Lung (tissue), 11 donors: ENCODE measurements at regions not wholly inside any gene's neighbourhood (a gene's known extent, or its start where the extent isn't known, plus 50 kb on each side); places are given as distances from the start of the nearest gene placed in this dataset.

ENCODE experiments used
- ATAC-seq: fragments of 200-7000 bp; cut with Tn5 transposase; one replicate; pipeline ENCODE4 v1.9.1; 2020; ENCODE audit warnings: moderate number of reproducible peaks; ENCODE audit not compliant: insufficient read depth, low FRiP score
- DNase-seq, 3 donors: peaks; one replicate each; pipeline ENCODE4 v3.0.0-alpha.2; 2013 to 2017
- H3K27ac ChIP-seq, 2 donors: one replicate each; pipeline ENCODE4 v1.5.1; 2013; ENCODE audit warnings: mild to moderate bottlenecking in 2 of 2, moderate library complexity in 2 of 2, control low read depth in 1 of 2, inconsistent platforms in 1 of 2, low read depth in 1 of 2, low read length in 1 of 2
- H3K27me3 ChIP-seq, 3 donors: one replicate each; pipeline ENCODE4 v1.5.1; 2013; ENCODE audit warnings: low read length in 2 of 3; ENCODE audit not compliant: control insufficient read depth in 3 of 3, insufficient read depth in 3 of 3
- H3K36me3 ChIP-seq, 4 donors: one replicate each; pipeline ENCODE4 v1.5.1; 2013; ENCODE audit warnings: low read length in 4 of 4, mild to moderate bottlenecking in 1 of 4, moderate library complexity in 1 of 4; ENCODE audit not compliant: control insufficient read depth in 4 of 4, insufficient read depth in 4 of 4
- H3K4me1 ChIP-seq, 5 donors: one replicate each; pipeline ENCODE4 v1.5.1; 2013; ENCODE audit warnings: low read length in 5 of 5, mild to moderate bottlenecking in 2 of 5, moderate library complexity in 1 of 5; ENCODE audit not compliant: control insufficient read depth in 5 of 5, insufficient read depth in 5 of 5
- H3K4me3 ChIP-seq: one replicate; pipeline ENCODE4 v1.5.1; 2013; ENCODE audit warnings: mild to moderate bottlenecking, control low read depth, moderate library complexity
- H3K9ac ChIP-seq, 2 donors: one replicate each; pipeline ENCODE4 v1.5.1; 2013; ENCODE audit warnings: low read length in 2 of 2, control low read depth in 1 of 2; ENCODE audit not compliant: insufficient read depth in 1 of 2
- H3K9me3 ChIP-seq, 4 donors: one replicate each; pipeline ENCODE4 v1.5.1; 2013; ENCODE audit warnings: low read length in 3 of 4, mild to moderate bottlenecking in 1 of 4, moderate library complexity in 1 of 4; ENCODE audit not compliant: control insufficient read depth in 4 of 4, insufficient read depth in 3 of 4
- WGBS, 2 donors: extraction: QIAGEN DNeasy Blood & Tissue Kit; methylation state at CpG; one replicate each; pipeline ENCODE4 v1.1.7; 2013; 5-methylcytosine and 5-hydroxymethylcytosine counted together
- TF ChIP-seq, protein P1 (sequence below): IDR thresholded peaks from 2 replicates; pipeline ENCODE4 v1.5.1; 2012; ENCODE audit warnings: mild to moderate bottlenecking; ENCODE audit errors: control extremely low read depth, extremely low read depth
- donor health status: control.
- donor health status: control.
- donor health status: Bipolar disorder and iron deficiency.
- donor health status: healthy.
- donor health status: DM: yes; HTN: yes; CAD: no.

DNA sequence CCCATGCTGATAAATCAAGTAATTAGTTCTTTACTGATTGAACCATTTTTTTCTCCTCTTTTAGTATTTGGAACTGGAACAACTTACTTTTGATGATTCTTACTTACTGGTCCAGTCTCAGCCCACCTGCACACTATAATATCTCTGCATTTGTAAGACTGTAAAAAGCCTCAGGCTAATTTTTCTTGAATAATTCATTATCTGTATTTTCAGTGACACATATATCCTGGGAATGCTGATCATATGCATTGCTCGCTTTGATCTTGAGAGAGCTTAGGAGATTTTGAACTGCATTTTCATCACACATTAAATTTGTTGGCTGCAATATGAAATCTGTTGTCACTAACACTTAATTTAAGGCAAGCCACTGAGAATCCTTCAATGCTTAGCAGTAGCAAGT is 760.6 kb downstream of the EDEM1 start:
- H3K9ac ChIP-seq = no peak overlapping the region
- peaks cover 0 to 4% (median 0%) of the 10 kb centered on the region in 4 donors for H3K9me3 ChIP-seq
- no peak overlapping the region for H3K4me3 ChIP-seq
- no peaks in the 10 kb centered on the region for H3K36me3 ChIP-seq
- H3K27me3 ChIP-seq = no peaks in the 10 kb centered on the region
- 87 to 95% methylated on average over 1 of the region's 1 CpG for WGBS, 2 donors
- no peaks in the 10 kb centered on the region for H3K4me1 ChIP-seq
- TF ChIP-seq, protein P1, sequence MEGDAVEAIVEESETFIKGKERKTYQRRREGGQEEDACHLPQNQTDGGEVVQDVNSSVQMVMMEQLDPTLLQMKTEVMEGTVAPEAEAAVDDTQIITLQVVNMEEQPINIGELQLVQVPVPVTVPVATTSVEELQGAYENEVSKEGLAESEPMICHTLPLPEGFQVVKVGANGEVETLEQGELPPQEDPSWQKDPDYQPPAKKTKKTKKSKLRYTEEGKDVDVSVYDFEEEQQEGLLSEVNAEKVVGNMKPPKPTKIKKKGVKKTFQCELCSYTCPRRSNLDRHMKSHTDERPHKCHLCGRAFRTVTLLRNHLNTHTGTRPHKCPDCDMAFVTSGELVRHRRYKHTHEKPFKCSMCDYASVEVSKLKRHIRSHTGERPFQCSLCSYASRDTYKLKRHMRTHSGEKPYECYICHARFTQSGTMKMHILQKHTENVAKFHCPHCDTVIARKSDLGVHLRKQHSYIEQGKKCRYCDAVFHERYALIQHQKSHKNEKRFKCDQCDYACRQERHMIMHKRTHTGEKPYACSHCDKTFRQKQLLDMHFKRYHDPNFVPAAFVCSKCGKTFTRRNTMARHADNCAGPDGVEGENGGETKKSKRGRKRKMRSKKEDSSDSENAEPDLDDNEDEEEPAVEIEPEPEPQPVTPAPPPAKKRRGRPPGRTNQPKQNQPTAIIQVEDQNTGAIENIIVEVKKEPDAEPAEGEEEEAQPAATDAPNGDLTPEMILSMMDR = no peak
- H3K27ac ChIP-seq = no peak overlapping the region
- ATAC-seq = no peak
- no peak for DNase-seq

DNA sequence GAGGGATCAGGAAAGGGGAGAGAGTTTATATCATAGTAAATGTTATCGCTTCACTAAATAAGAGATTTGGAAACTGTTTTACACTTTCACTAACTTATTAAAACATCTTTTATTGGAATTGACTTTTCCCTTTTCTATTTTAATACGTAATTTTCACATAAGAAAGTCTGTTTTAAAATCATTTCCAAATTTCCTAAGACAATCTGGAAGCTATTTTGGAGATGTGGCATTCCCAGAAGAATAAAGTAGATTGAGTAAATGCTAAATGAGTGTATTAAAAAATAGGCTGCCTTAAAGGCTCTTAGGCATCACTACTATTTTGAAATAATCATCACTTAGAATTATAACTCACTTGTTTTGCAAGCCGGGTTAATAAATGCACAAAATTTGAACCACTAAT is 763.5 kb downstream of the EDEM1 start:
- Histone ChIP-seq H3K36me3 (no peaks in the 10 kb centered on the region), H3K4me1 (no peaks in the 10 kb centered on the region), H3K4me3 (no peak overlapping the region), H3K9ac (no peak overlapping the region), H3K27ac (no peak overlapping the region), H3K9me3 (no peaks in the 10 kb centered on the region), H3K27me3 (no peaks in the 10 kb centered on the region)
- TF ChIP-seq, protein P1 = no peak
- 81 to 87% methylated on average over 3 of the region's 3 CpGs for WGBS, 2 donors
- no peak for ATAC-seq
- DNase-seq = no peak

DNA sequence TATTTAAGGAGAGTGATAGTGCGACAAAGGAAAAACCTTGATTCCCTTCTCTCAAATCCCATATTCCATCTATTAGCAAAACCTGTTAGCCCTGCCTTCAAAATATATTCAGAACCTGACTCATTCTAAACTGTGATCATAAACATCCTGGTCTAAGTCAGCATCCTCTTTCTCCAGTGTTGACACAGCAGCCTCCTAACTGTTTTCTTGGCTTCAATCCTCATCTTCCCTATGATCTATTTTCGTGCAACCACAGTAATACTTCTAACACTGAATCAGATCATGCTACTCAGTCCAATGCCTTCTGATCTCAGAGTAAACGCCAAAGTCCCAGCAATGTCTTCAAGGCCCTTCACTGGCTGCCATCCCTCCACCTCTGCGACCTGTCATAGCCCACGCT is 785.1 kb downstream of the EDEM1 start:
- Histone ChIP-seq H3K4me1 (no peaks in the 10 kb centered on the region), H3K4me3 (no peak overlapping the region), H3K27me3 (no peaks in the 10 kb centered on the region), H3K27ac (no peak overlapping the region), H3K9ac (no peak overlapping the region), H3K36me3 (no peaks in the 10 kb centered on the region), H3K9me3 (no peaks in the 10 kb centered on the region)
- no peak for DNase-seq
- WGBS, 2 donors = 79 to 85% methylated on average over 5 of the region's 5 CpGs
- TF ChIP-seq, protein P1 = no peak
- no peak for ATAC-seq

DNA sequence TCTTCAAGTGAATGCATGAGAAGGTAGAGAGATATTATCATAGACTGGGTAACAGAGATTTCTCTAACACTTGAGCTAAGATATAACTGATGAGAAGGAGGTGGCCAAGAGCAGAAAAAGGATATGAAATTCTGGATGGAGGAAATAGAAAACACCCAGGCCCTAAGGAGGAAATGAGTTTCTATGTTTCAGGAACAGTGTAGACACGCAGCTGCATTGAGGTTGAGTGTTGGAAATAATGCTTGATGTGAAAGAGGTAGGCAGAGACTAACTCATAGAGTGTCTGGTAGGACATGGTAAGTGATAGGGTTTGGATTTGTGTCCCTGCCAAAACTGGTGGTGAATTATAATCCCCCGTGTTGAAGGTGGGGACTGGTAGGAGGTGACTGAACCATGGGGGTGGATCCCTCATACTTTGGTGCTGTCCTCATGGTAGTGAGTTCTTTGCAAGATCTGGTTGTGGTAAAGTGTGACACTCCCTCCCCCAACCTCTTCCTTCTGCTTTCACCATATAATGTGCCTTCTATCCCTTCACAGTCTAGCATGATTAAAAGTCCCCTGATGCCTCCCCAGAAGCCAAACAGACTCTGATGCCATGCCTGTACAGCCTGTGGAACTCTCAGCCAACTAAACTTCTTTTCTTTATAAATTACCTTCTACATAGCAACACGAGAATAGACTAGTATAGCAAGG is 787.3 kb downstream of the EDEM1 start:
- DNase-seq (no peak), ATAC-seq (no peak)
- Histone ChIP-seq H3K27ac (no peak overlapping the region), H3K27me3 (no peaks in the 10 kb centered on the region), H3K4me3 (no peak overlapping the region), H3K9me3 (no peaks in the 10 kb centered on the region), H3K36me3 (no peaks in the 10 kb centered on the region), H3K4me1 (no peaks in the 10 kb centered on the region), H3K9ac (no peak overlapping the region)
- TF ChIP-seq, protein P1 = no peak
- WGBS, 2 donors = 67 to 80% methylated on average over 3 of the region's 3 CpGs
